C4-2B (cell line): ENCODE measurements at regions not wholly inside any gene's neighbourhood (a gene's known extent, or its start where the extent isn't known, plus 50 kb on each side); places are given as distances from the start of the nearest gene placed in this dataset.

Source experiments
- H3K27ac ChIP-seq: fragments of 450-650 bp; 2 replicates; pipeline ENCODE4 v1.5.1; 2017
- CTCF ChIP-seq: fragments of 450-650 bp; conservative IDR thresholded peaks from 2 replicates; pipeline ENCODE4 v1.5.1; 2017; ENCODE audit warnings: mild to moderate bottlenecking
- ZFX ChIP-seq: fragments of 450-650 bp; IDR thresholded peaks from 2 replicates; pipeline ENCODE4 v1.6.1; 2017

GRCh38 chr10:106000721-106001120, 1163.8 kb downstream of the SORCS1 start:
- TF ChIP-seq CTCF (no peak), ZFX (no peak)

GRCh38 chr10:105993609-105994008, 1170.9 kb downstream of the SORCS1 start:
- no peak overlapping the region for H3K27ac ChIP-seq
- no peak for TF ChIP-seq CTCF
- no peak for TF ChIP-seq ZFX

More at GRCh38 chr10:106000721-106001120, 1163.8 kb downstream of the SORCS1 start:
- H3K27ac ChIP-seq = no peak overlapping the region

GRCh38 chr10:105992928-105993327, 1171.6 kb downstream of the SORCS1 start:
- no peak for TF ChIP-seq ZFX
- no peak for TF ChIP-seq CTCF
- H3K27ac ChIP-seq = no peak overlapping the region

- no peak overlapping the region for H3K27ac ChIP-seq
- TF ChIP-seq CTCF (no peak), ZFX (no peak)
These were observed 1174.0 kb downstream of the SORCS1 start for GRCh38 chr10:105990529-105990928.

- TF ChIP-seq CTCF (no peak), ZFX (no peak)
- H3K27ac ChIP-seq = no peak overlapping the region
These were observed 1174.5 kb downstream of the SORCS1 start for GRCh38 chr10:105989995-105990394.

- no peak overlapping the region for H3K27ac ChIP-seq
- no peak for TF ChIP-seq ZFX
These were observed 1175.7 kb downstream of the SORCS1 start for GRCh38 chr10:105988848-105989247.

- no peak for TF ChIP-seq ZFX
- no peak for TF ChIP-seq CTCF
- no peak overlapping the region for H3K27ac ChIP-seq
These were observed 1177.4 kb downstream of the SORCS1 start for GRCh38 chr10:105986912-105987635.

- H3K27ac ChIP-seq = no peak overlapping the region
- TF ChIP-seq CTCF (no peak), ZFX (no peak)
These were observed 1178.0 kb downstream of the SORCS1 start for GRCh38 chr10:105986486-105986885.
